ENCODE measurements at regions not wholly inside any gene's neighbourhood (a gene's known extent, or its start where the extent isn't known, plus 50 kb on each side); places are given as distances from the start of the nearest gene placed in this dataset.

DNA sequence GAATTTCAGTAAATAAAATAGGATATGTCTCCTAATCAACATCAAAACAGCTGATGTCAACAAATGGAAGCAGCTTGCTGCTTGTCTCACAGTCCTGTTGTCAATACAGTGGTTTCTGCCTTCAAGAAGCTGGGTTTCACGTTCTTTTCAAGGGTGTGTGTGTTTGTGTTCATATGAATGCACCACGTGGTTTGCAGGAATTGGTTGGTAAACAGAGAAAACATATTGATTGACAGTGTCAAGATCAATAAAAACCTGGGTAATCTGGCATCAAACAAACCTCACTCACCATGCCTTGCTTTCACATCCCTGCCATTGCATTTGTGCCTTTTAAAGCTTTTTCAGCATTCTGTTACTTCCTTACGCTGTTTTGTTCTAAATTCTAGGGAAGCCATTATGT is 585.7 kb upstream of the CA10 start:
- Histone ChIP-seq H3K9me3 (ENCODE audit: control insufficient read depth, insufficient read depth, low read length) (no peaks in the 10 kb centered on the region), H3K79me2 (ENCODE audit: control insufficient read depth, low read length) (no peaks in the 10 kb centered on the region), H4K20me1 (ENCODE audit: control insufficient read depth, insufficient read depth, low read depth, low read length) (no peaks in the 10 kb centered on the region), H3K4me3 (ENCODE audit: low read length) (no peak overlapping the region), H3K4me2 (ENCODE audit: low read length) (no peak overlapping the region), H3K36me3 (ENCODE audit: control insufficient read depth, low read length) (no peaks in the 10 kb centered on the region), H3F3A (ENCODE audit: control insufficient read depth, insufficient read depth) (no peaks in the 10 kb centered on the region), H3K4me1 (ENCODE audit: control insufficient read depth, low read length) (no peaks in the 10 kb centered on the region), H3K9me2 (replicated peaks; ENCODE audit: control insufficient read depth, low read length) (no peaks in the 10 kb centered on the region), H3K27me3 (ENCODE audit: control insufficient read depth, low read length) (no peaks in the 10 kb centered on the region), H3K27ac (ENCODE audit: low read depth, low read length) (no peak overlapping the region)
- TF ChIP-seq CTCF (IDR thresholded peaks at IDR 0.05; ENCODE audit: low read depth, low read length, poor library complexity, severe bottlenecking), result no peak
- TF ChIP-seq EZH2phosphoT487 (IDR thresholded peaks at IDR 0.05; ENCODE audit: borderline replicate concordance, low read length), result no peak

DNA sequence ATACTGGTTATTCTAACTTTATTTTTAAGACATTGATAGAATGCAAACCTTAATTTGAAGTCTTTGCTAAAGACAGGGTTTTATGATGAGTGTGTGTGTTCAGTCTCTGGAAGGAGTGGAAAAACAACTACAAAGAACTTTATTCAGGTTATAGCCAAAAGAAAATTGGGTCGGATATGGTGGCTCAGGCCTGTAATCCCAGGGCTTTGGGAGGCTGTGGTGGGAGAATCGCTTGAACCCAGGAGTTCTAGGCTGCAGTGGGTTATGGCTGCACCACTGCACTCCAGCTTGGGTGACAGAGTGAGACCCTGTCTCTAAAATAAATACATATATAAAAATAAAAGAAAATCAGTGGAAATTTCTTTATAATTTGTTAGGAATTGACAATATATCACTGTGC is 581.5 kb upstream of the CA10 start:
- H3K79me2 ChIP-seq (ENCODE audit: control insufficient read depth, low read length), result no peaks in the 10 kb centered on the region
- no peak for TF ChIP-seq EZH2phosphoT487 (IDR thresholded peaks at IDR 0.05; ENCODE audit: borderline replicate concordance, low read length)
- TF ChIP-seq CTCF (IDR thresholded peaks at IDR 0.05; ENCODE audit: low read depth, low read length, poor library complexity, severe bottlenecking), result no peak
- H3K27me3 ChIP-seq (ENCODE audit: control insufficient read depth, low read length), result no peaks in the 10 kb centered on the region
- no peak overlapping the region for H3K4me2 ChIP-seq (ENCODE audit: low read length)
- no peaks in the 10 kb centered on the region for H4K20me1 ChIP-seq (ENCODE audit: control insufficient read depth, insufficient read depth, low read depth, low read length)
- no peaks in the 10 kb centered on the region for H3K4me1 ChIP-seq (ENCODE audit: control insufficient read depth, low read length)
- no peaks in the 10 kb centered on the region for H3K9me3 ChIP-seq (ENCODE audit: control insufficient read depth, insufficient read depth, low read length)
- no peaks in the 10 kb centered on the region for H3K9me2 ChIP-seq (replicated peaks; ENCODE audit: control insufficient read depth, low read length)
- no peaks in the 10 kb centered on the region for H3F3A ChIP-seq (ENCODE audit: control insufficient read depth, insufficient read depth)
- H3K36me3 ChIP-seq (ENCODE audit: control insufficient read depth, low read length), result no peaks in the 10 kb centered on the region
- H3K27ac ChIP-seq (ENCODE audit: low read depth, low read length), result no peak overlapping the region
- H3K4me3 ChIP-seq (ENCODE audit: low read length), result no peak overlapping the region

DNA sequence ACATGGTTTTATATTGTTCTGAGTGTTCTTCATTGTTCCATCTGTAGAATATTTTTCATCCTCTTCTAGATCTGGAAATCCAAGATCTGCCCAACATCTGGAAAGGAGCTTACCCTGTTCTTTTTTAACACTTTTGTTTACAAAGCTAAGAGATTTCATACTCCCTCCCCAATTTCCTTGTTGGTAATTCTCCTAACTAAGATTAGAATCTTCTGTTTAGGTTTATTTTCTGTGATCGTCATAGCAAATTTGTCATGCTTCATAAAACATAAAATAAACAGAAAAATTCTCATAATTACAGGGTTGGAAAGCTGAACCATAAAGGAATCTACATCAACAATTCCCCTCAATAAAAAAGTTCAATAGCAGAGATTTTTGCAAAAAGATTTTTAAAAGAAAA is 580.3 kb upstream of the CA10 start:
- H3K4me2 ChIP-seq (ENCODE audit: low read length), result no peak overlapping the region
- no peaks in the 10 kb centered on the region for H3K79me2 ChIP-seq (ENCODE audit: control insufficient read depth, low read length)
- H3K36me3 ChIP-seq (ENCODE audit: control insufficient read depth, low read length), result no peaks in the 10 kb centered on the region
- H3K4me1 ChIP-seq (ENCODE audit: control insufficient read depth, low read length), result no peaks in the 10 kb centered on the region
- H3K27me3 ChIP-seq (ENCODE audit: control insufficient read depth, low read length), result no peaks in the 10 kb centered on the region
- no peak overlapping the region for H3K27ac ChIP-seq (ENCODE audit: low read depth, low read length)
- H3F3A ChIP-seq (ENCODE audit: control insufficient read depth, insufficient read depth), result no peaks in the 10 kb centered on the region
- no peaks in the 10 kb centered on the region for H3K9me3 ChIP-seq (ENCODE audit: control insufficient read depth, insufficient read depth, low read length)
- no peaks in the 10 kb centered on the region for H3K9me2 ChIP-seq (replicated peaks; ENCODE audit: control insufficient read depth, low read length)
- TF ChIP-seq CTCF (IDR thresholded peaks at IDR 0.05; ENCODE audit: low read depth, low read length, poor library complexity, severe bottlenecking) (no peak), EZH2phosphoT487 (IDR thresholded peaks at IDR 0.05; ENCODE audit: borderline replicate concordance, low read length) (no peak)
- no peak overlapping the region for H3K4me3 ChIP-seq (ENCODE audit: low read length)
- H4K20me1 ChIP-seq (ENCODE audit: control insufficient read depth, insufficient read depth, low read depth, low read length), result no peaks in the 10 kb centered on the region

GRCh38 chr17:52737071-52737470 is 578.6 kb upstream of the CA10 start:
- no peaks in the 10 kb centered on the region for H3K9me3 ChIP-seq (ENCODE audit: control insufficient read depth, insufficient read depth, low read length)
- H4K20me1 ChIP-seq (ENCODE audit: control insufficient read depth, insufficient read depth, low read depth, low read length), result no peaks in the 10 kb centered on the region
- no peak overlapping the region for H3K4me3 ChIP-seq (ENCODE audit: low read length)
- TF ChIP-seq EZH2phosphoT487 (IDR thresholded peaks at IDR 0.05; ENCODE audit: borderline replicate concordance, low read length) (no peak), CTCF (IDR thresholded peaks at IDR 0.05; ENCODE audit: low read depth, low read length, poor library complexity, severe bottlenecking) (no peak)
- H3K27ac ChIP-seq (ENCODE audit: low read depth, low read length), result no peak overlapping the region
- no peaks in the 10 kb centered on the region for H3K9me2 ChIP-seq (replicated peaks; ENCODE audit: control insufficient read depth, low read length)
- H3K4me1 ChIP-seq (ENCODE audit: control insufficient read depth, low read length), result no peaks in the 10 kb centered on the region
- H3F3A ChIP-seq (ENCODE audit: control insufficient read depth, insufficient read depth), result no peaks in the 10 kb centered on the region
- no peaks in the 10 kb centered on the region for H3K27me3 ChIP-seq (ENCODE audit: control insufficient read depth, low read length)
- no peaks in the 10 kb centered on the region for H3K79me2 ChIP-seq (ENCODE audit: control insufficient read depth, low read length)
- no peak overlapping the region for H3K4me2 ChIP-seq (ENCODE audit: low read length)
- no peaks in the 10 kb centered on the region for H3K36me3 ChIP-seq (ENCODE audit: control insufficient read depth, low read length)
